HuH-7.5 (cell line): ENCODE measurements at regions not wholly inside any gene's neighbourhood (a gene's known extent, or its start where the extent isn't known, plus 50 kb on each side); places are given as distances from the start of the nearest gene placed in this dataset.
"Not testable (repeated sequence)": the region's sequence is repeated elsewhere in the genome, so short reads cannot be mapped to it uniquely, and the experiment has no call there.

Experiments
- DNase-seq: peaks from one replicate; pipeline ENCODE4 v3.0.0; 2011; ENCODE audit warnings: low spot score

DNA sequence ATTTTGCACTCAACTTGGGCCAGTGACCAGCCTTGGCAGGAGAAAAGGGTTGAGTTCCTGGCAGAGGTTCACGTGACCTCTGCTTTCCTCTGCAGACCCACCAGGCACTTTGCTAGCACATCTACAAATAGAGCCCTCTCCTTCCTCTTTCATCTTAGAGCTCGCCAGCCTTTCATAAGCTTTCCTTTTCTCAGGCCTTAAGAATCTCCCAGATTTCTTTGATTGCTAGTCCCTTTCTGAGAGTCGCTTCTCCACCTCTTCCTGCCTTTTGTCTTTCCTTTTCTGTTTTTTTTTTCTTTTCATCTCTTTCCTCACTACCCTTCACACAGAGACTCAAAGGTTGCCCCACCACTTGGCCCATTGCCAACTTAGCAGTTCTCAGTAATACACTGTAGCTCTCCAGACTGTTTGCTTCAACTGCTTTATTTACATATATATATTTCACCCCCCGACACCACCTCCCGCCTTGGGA, 375.7 kb upstream of the SPRY2 start:
- peak; percentile 27 for DNase-seq

DNA sequence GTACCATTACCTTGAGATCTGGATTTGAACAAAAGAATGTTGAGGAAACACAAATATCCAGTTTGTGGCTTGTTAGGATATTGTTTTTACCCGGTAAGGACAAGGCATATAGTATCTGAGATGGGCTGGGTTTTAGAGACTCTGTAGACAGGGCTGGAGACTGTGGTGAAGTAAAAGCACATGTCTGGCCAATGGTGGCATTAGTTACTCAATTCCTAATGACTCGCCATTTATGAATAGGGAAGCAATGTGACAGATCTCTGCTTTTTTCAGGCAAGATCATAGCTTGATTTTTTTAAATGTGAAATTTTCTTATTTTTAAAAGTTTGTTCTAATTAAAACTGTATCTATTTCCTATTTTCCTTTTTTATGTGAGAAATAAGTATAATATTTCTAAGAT, 371.1 kb upstream of the SPRY2 start:
- DNase-seq, result no peak

DNA sequence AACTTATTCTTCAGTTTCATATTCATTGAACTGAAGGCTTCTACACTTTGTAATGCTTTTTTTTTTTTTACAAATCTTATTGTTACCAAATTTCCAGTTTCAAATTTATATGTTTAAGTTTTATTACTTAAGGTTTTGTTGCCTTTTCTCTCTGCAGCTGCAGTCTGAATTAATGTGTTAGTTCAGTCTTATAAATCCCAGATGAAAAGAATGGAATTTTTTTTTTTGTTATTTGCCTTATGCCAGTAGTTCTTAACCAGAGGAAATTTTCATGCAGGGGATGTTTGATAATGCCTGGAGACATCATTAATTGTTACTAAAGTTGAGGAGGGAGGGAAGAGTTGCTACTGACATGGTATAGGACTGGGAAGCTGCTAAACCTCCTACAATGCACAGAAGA, 367.9 kb upstream of the SPRY2 start:
- no peak for DNase-seq

DNA sequence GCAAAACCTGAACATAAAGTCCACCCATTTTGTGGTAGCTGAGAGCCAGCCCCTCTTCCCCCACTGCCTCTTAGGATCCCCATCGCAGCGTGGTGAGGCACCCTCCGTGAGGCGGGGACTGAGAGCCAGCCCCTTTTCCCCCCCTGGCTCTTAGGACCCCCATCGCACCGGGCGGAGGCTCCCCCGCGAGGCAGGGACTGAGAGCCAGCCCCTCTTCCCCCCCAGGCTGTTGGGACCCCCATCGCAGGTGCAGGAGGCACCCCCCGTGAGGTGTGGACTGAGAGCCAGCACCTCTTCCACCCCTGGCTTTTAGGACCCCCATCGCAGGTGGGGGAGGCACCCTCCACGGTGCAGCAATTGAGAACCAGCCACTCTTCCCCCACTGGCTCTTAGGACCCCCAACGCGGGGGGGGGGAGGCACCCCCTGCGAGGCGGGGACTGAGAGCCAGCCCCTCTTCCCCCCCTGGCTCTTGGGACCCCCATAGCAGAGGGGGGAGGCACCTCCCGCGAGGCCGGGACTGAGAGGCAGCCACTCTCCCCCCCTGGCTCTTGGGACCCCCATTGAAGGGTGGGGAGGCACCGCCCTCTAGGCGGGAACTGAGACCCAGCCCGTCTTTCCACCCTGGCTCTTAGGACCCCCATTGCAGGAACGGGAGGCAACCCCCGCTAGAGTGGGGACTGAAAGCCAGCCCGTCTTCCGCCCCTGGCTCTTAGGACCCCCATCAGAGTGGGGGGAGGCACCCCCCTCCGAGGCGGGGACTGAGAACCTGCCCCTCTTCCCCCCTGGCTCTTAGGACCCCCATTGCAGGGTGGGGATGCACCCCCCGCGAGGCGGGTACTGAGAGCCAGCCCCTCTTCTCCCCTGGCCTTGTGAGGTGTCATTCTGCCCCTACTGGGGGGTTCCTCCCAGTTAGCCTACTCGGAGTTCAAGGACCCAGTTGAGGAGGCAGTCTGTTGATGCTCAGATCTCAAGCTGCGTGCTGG, 366.4 kb upstream of the SPRY2 start:
- DNase-seq, result no peak

DNA sequence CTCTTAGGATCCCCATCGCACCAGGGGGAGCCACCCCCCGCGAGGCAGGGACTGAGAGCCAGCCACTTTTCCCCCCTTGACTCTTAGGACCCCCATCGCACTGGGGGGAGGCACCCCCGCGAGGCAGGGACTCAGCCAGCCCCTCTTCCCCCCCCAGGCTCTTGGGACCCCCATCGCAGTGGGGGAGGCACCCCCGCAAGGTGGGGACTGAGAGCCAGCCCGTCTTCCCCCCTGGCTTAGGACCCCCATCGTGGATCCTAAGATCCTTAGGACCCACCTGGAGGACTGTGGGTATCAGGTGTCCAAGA, 365.2 kb upstream of the SPRY2 start:
- DNase-seq, result no peak

DNA sequence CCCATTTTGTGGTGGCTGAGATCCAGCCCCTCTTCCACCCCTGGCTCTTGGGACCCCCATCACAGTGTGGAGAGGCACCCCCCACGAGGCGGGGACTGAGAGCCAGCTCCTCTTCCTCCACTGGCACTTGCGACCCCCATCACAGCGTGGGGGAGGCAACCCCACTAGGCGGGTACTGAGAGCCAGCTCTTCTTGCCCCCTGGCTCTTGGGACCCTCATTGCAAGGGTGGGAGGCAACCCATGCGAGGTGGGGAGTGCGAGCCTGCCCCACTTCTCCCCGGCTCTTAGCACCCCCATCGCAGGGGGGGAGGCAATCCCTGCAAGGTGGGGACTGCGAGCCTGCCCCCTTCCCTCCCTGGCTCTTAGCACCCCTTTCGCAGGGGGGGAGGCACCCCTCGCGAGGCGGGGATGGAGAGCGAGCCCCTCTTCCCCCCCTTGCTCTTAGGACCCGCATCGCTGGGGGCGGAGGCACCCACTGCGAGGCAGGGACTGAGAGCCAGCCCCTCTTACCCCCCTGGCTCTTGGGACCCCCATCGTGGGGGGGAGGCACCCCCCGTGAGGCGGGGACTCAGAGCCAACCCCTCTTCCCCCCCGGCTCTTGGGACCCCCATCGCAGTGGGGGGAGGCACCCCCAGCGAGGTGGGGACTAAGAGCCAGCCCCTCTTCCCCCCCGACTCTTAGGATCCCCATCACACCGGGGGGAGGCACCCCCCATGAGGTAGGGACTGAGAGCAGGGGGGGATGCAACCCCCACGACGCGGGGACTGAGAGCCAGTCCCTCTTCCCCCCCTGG, 364.6 kb upstream of the SPRY2 start:
- no peak for DNase-seq

DNA sequence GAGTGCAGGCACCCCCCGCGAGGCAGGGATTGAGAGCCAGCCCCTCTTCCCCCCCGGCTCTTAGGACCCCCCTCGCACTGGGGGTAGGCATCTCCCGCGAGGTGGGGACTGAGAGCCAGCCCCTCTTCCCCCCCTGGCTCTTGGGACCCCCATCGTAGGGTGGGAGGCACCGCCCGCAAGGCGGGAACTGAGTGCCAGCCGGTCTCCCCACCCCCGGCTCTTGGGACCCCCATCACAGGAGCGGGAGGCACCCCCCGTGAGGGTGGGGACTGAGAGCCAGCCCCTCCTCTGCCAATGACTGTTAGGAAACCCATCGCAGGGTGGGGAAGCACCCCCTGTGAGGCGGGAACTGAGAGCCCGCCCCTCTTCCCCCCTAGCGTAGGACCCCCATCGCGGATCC, 363.4 kb upstream of the SPRY2 start:
- DNase-seq, result no peak

DNA sequence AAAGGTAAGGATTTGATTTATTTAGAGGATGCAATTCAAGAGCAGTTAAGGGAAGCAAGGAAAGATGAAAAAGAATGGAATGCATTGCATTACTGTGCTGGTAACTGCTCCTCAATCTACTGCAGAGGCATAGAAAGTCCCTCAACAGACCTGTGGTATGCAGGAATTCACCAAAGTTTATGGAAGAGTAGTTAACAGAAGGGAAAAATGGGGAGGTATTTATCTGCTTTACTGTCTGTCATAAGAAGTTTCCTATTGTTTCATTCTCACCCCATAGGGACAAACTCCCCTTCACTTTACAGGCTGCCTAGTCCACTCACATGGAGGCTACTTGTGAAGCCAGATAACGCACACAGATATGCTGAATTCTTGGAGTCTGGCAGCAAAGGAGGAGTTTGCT, 354.9 kb upstream of the SPRY2 start:
- no peak for DNase-seq

DNA sequence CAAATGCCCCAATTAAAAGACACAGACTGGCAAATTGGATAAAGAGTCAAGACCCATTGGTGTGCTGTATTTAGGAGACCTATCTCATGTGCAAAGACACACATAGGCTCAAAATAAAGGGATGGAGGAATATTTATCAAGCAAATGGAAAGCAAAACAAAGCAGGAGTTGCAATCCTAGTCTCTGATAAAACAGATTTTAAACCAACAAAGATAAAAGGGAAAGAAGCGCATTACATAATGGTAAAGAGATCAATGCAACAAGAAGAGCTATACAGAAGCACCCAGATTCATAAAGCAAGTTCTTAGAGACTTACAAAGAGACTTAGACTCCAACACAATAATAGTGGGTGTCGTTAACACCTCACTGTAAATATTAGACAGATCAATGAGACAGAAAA, 350.9 kb upstream of the SPRY2 start:
- DNase-seq, result not testable (repeated sequence)

DNA sequence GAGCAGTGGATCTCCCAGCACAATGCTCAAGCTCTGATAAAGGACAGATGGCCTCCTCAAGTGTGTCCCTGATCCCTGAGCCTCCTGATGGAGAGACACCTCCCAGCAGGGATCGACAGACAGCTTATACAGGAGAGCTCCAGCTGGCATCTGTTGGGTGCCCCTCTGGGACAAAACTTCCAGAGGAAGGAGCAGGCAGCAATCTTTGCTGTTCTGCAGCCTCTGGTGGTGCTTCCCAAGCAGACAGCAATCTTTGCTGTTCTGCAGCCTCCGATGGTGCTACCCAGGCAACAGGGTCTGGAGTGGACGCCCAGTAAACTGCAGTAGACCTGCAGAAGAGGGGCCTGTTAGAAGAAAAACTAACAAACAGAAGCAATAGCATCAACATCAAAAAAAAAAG, 349.3 kb upstream of the SPRY2 start:
- no peak for DNase-seq

DNA sequence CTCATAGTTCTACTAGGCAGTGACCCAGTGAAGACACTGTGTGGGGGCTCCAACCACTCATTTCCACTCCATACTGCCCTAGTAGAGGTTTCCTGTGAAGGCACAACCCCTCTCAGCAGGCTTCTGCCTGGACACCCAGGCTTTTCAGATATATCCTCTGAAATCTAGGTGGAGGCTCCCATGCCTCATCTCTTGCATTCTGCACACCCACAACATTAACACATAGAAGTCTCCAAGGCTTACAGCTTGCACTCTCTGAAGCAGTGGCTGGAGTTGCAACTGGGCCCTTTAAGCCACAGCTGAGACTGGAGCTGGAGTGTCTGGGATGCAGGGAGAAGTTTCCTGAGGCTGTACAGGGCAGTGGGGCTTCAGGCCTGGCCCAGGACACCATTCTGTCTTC, 347.7 kb upstream of the SPRY2 start:
- no peak for DNase-seq

DNA sequence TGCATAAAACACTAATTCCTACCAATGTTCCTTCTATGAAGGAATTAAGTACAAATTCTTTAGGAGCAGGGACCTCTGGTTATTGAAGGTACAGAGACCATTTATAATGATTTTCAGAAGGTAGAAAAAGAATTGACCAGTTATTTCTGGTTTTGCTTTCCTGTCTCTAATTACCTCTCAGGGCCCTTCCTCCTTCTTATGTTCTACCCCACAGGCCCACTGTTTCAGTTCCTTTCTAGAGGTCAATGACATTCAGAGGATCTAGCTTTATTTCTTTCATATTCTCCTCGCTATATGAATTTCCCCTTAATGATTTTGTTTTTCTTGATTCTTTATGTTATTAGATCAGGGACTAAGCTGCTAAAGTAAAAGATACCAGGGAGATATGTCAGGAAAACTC, 345.0 kb upstream of the SPRY2 start:
- no peak for DNase-seq

DNA sequence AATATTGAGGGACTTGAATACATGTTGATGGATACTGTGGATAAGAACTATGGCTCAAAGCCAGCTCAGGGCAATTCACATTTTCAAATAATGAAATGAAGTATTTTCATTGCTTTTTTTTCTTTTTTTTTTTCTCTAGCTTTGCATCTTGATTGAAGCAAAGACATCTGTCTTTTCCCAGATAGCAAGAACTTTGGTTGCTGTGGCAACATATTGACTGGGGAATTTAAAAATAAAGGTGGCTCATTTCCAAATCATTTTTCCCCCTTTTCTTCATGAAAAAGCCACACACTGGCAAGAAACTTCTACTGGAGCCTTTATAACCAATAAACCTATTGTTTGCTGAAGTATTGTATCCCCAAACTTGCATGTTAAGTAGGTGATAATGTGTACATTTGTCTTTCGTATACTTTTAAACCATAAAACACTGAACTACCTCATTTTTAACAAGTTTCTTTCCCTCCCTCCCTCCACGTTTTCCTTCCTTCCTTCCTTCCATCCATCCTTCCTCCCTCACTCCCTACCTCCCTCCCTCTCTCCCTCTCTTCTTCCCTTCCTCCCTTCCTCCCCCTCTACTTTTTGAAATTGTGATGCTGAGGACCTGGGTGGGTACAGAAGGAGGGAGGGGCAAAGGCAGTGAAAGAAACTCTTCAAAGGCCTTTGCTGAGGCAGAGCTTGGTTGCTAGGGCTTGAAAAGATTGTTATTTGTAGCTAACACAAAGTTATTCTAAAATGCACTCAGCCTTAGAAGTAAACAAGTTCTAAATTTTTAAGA, 343.5 kb upstream of the SPRY2 start:
- DNase-seq, result no peak

DNA sequence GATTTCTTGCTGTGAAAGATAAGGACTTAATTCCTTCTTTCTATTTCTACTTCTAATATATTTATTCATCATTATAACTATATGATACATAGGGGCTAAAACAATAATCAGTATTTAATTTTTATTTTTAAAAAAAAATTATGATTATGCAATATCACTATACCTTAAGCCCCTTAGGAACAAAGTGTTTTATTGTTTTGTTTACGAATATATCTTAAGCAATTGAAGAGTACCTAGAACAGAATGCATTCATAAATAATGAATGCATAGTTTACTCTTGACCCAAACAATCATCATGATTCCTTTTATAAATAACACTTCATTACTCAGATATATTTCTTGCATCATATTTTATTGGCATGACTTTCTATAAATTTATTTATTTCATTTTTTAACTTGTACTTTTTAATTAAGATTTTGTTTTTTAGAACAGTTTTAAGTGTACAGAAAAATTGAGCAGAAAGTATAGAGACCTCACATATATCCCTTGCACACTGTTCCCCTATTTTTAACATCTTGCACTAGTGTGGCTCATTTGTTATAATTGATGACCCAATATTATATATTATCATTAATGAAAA, 339.9 kb upstream of the SPRY2 start:
- no peak for DNase-seq

DNA sequence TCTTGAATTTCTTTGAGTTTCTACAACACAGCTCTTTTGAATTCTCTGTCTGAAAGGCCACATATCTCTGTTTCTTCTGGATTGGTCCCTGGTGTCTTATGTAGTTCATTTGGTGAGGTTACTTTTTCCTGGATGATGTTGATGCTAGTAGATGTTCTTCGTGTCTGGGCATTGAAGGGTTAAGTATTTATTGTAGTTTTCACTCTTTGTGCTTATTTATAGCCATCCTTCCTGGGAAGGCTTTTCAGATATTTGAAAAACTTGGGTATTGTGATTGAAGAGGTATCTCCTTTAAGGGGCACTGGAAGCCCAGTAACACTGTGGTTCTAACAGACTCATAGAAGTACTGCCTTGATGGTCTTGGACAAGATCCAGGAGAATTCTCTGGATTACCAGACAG, 338.5 kb upstream of the SPRY2 start:
- DNase-seq, result no peak

DNA sequence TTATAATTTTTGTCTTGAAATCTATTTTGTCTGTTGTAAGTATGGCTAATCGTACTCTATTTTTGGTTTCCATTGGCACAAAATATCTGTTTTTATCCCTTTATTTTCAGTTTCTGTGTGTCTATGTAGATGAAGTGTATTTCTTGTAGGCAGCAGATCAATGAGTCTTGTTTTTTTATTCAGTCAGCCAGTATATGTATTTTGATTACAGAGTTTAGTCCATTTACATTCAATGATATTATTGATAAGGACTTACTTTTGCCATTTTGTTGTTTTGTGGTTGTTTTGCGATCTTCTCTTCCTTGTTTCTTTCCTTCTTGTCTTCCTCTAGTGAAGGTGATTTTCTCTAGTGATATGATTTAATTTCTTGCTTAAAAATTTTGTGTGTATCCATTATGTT, 336.3 kb upstream of the SPRY2 start:
- DNase-seq, result no peak

DNA sequence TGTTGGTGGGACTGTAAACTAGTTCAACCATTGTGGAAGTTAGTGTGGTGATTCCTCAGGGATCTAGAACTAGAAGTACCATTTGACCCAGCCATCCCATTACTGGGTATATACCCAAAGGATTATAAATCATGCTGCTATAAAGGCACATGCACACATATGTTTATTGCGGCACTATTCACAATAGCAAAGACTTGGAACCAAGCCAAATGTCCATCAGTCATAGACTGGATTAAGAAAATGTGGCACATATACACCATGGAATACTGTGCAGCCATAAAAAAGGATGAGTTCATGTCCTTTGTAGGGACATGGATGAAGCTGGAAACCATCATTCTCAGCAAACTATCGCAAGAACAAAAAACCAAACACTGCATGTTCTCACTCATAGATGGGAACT, 334.5 kb upstream of the SPRY2 start:
- DNase-seq, result not testable (repeated sequence)

DNA sequence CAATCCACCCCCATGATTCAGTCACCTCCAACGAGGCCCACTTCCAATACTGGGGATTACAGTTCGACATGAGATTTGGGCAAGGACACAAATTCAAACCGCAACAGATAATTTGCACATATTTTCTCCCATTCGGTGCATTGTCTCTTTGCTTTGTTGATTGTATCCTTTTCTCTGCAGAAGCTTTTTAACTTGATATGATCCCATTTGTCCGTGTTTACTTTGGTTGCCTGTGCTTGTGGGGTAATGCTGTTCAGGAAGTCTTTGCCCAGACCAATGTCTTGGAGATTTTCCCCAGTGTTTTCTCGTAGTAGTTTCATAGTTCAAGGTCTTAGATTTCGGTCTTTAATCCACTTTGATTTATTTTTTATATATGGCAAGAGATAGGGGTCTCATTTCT, 330.8 kb upstream of the SPRY2 start:
- DNase-seq, result no peak

DNA sequence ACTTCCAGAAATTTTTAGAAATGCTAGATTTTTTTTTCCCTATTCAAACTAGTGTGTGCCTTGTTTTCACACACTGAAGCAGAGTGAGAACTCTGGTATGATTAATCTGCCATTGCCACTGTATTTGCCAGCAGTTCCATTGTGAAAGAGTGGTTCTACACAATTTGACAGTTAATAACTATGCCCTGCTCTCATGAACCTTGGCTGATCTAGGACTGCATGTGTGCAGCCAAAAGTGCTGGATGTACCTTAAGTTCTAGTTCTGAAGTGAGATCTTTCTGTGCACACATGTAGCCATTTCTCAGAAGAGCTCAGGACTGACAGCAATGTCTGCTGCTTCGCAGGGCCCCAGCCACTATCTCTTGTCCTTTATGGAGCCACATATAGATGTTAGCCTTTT, 328.2 kb upstream of the SPRY2 start:
- DNase-seq, result no peak

DNA sequence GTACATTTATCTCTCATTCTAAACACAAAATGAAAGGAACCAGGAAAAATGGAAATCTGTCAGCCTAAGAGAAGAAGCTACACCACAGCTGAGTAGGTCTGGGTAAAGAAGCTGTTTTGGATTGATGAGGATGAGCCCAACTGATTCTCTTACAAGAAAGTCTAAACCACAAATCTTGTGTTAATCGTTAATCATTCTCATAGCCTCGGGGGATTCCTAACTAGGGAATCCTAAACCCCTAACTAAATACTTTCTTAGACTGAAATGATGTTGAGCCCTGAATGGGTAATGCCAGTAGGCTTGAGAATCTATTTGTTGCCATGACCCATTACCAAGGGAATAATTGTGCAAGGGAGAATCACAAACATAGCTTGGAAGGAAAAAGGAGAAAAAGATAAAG, 327.5 kb upstream of the SPRY2 start:
- DNase-seq, result no peak

DNA sequence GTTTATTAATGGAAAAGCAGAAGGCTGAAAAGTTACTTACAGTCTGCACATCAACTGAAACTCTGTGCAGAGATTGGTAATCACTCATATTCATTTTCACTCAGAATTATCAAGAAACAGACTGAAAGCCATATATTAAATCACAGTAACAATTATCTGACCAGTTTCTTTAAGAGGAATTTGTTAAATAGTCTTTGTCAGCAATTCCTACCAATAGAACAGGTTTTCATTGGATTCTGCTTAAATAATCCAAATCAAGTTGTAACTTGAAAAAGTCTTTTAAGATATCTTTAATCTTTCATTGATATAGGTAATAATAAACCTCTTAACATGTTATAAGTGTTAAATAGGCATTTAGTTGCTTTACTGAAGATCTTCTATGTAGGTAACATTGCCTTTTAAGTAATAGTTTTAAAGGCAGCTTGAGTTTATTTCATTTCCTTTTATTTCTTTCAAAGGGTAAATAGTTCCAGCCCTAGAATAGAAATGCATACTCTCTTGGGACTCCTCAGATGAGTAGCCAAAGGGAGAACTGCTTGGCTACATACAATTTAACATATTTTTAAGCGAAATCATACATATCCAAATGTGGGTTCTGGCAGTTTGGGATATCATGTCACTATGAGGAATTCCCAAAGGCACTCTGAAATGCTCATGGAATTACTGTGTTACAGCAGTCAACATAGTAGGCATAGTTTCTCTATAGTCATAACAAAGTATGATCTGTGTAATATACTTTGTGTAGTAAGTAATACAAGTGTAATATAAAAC, 326.0 kb upstream of the SPRY2 start:
- no peak for DNase-seq
